WERI-Rb-1 (cell line): ENCODE measurements at regions not wholly inside any gene's neighbourhood (a gene's known extent, or its start where the extent isn't known, plus 50 kb on each side); places are given as distances from the start of the nearest gene placed in this dataset.

ENCODE experiments used
- DNase-seq: peaks from one replicate; pipeline ENCODE4 v3.0.0-alpha.2; 2020
- H3K27ac ChIP-seq: fragments of 250-450 bp; sonication (Bioruptor Pico); 2 replicates; pipeline ENCODE4 v1.5.1; 2020; ENCODE audit warnings: mild to moderate bottlenecking, moderate library complexity
- H3K27me3 ChIP-seq: fragments of 250-450 bp; sonication (Bioruptor Pico); 2 replicates; pipeline ENCODE4 v1.5.1; 2021; ENCODE audit warnings: mild to moderate bottlenecking, low read depth, moderate library complexity; ENCODE audit not compliant: insufficient read depth, severe bottlenecking
- H3K36me3 ChIP-seq: fragments of 250-450 bp; sonication (Bioruptor Pico); 2 replicates; pipeline ENCODE4 v1.5.1; 2020; ENCODE audit warnings: mild to moderate bottlenecking, moderate library complexity
- H3K4me3 ChIP-seq: 2 replicates; pipeline ENCODE4 v1.5.1; 2011; ENCODE audit warnings: low read depth, mild to moderate bottlenecking, control low read depth, low read length
- H3K9me3 ChIP-seq: fragments of 250-450 bp; sonication (Bioruptor Pico); 2 replicates; pipeline ENCODE4 v1.5.1; 2021; ENCODE audit warnings: mild to moderate bottlenecking, moderate library complexity; ENCODE audit not compliant: severe bottlenecking
- CTCF ChIP-seq: IDR thresholded peaks from 2 replicates; pipeline ENCODE4 v1.5.1; 2011; ENCODE audit warnings: low read depth, mild to moderate bottlenecking, control low read depth, inconsistent platforms, low read length

- Histone ChIP-seq H3K36me3 (no peaks in the 10 kb centered on the region), H3K4me3 (no peak overlapping the region), H3K27ac (no peak overlapping the region), H3K9me3 (no peaks in the 10 kb centered on the region), H3K27me3 (no peaks in the 10 kb centered on the region)
- TF ChIP-seq CTCF: no peak
- DNase-seq: no peak
Measured at GRCh38 chr2:46842876-46843275, 72.7 kb downstream of the MCFD2 start.

GRCh38 chr2:46841621-46842020 lies 74.0 kb downstream of the MCFD2 start:
- H3K9me3 ChIP-seq: no peaks in the 10 kb centered on the region
- DNase-seq: no peak
- TF ChIP-seq CTCF: no peak
- no peak overlapping the region for H3K4me3 ChIP-seq
- H3K36me3 ChIP-seq: no peaks in the 10 kb centered on the region
- H3K27me3 ChIP-seq: no peaks in the 10 kb centered on the region
- H3K27ac ChIP-seq: no peak overlapping the region

GRCh38 chr2:46839045-46839444 lies 76.6 kb downstream of the MCFD2 start:
- Histone ChIP-seq H3K4me3 (no peak overlapping the region), H3K9me3 (no peaks in the 10 kb centered on the region), H3K27ac (no peak overlapping the region), H3K27me3 (no peaks in the 10 kb centered on the region), H3K36me3 (no peaks in the 10 kb centered on the region)
- TF ChIP-seq CTCF: no peak
- no peak for DNase-seq

- no peak overlapping the region for H3K4me3 ChIP-seq
- no peak for TF ChIP-seq CTCF
- no peak for DNase-seq
- no peaks in the 10 kb centered on the region for H3K27me3 ChIP-seq
- H3K36me3 ChIP-seq: no peaks in the 10 kb centered on the region
- no peaks in the 10 kb centered on the region for H3K9me3 ChIP-seq
- H3K27ac ChIP-seq: no peak overlapping the region
Measured at GRCh38 chr2:46837704-46838103, 77.9 kb downstream of the MCFD2 start.

- Histone ChIP-seq H3K9me3 (no peaks in the 10 kb centered on the region), H3K36me3 (no peaks in the 10 kb centered on the region), H3K27me3 (no peaks in the 10 kb centered on the region), H3K4me3 (no peak overlapping the region), H3K27ac (no peak overlapping the region)
- DNase-seq: no peak
- TF ChIP-seq CTCF: no peak
Measured at GRCh38 chr2:46837112-46837454, 78.5 kb downstream of the MCFD2 start.

GRCh38 chr2:46836295-46837111 lies 79.1 kb downstream of the MCFD2 start:
- DNase-seq: no peak
- no peaks in the 10 kb centered on the region for H3K9me3 ChIP-seq
- no peaks in the 10 kb centered on the region for H3K27me3 ChIP-seq
- H3K27ac ChIP-seq: no peak overlapping the region
- no peak for TF ChIP-seq CTCF
- H3K4me3 ChIP-seq: no peak overlapping the region
- no peaks in the 10 kb centered on the region for H3K36me3 ChIP-seq
